Anterior cingulate cortex (tissue), 58 donors: ENCODE measurements at regions not wholly inside any gene's neighbourhood (a gene's known extent, or its start where the extent isn't known, plus 50 kb on each side); places are given as distances from the start of the nearest gene placed in this dataset.

Experiments used
- DNase-seq, 58 donors: peaks; one replicate each; lab custom pipeline; 2025; lab: John Stamatoyannopoulos, UW

DNA sequence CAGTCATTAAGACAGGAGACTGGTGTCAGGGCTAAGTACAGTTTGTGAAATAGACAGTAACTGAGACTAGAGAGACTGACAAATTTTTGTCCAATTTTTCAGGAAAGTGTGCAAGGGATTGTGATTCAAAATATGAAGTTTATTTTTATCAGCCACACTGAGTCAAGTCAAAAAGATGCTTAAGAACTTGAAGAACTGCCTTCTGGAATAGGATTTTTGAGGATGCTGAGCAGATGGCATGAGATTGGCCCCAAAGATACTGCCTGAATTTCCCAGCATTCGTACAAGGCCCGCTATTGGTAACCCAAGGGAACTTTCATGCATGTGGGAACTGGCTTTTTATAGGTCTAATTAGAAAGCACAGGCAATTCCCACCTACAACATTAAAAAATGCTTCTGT lies 610.0 kb downstream of the LMO4 start:
- DNase-seq = peak in 3 of 58 donors; percentile 5 to 20 (median 10)

DNA sequence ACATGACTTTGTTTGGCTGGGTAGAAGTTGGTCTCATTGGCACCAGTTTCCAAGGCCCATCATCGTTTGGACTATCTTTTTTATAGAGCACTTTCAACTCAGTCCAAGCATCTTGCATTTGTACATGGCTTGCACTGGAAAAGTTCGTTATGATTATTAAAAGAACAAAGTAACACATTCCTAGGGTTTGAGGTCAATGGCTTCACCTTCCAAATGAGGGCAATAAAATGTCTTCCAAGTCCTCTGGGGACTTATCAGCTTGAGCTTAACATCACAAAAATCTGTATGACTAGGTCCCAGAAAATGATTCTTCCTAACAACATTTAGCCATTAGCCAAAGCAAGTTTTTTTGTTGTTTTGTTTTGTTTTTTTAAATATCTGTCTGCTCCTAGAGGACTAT lies 610.8 kb downstream of the LMO4 start:
- DNase-seq = no peak

DNA sequence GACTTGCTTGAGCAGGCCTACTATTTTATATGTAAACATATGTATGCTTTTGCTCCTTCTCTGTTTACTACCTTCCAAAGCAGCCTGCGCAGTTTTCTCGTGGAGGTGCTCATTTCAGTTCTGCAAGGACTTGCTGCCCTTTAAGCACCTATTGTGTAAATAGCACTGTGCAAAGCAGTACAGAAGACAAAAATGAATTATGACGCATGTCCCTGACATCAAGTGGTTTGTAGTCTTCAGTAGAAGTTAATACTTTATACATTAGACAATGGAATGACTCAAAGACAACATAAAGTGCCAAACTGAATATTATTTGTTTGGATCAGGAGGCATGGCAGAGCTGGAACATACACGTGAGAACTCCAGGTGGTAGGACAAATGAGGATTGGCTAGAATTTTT lies 611.7 kb downstream of the LMO4 start:
- no peak for DNase-seq

DNA sequence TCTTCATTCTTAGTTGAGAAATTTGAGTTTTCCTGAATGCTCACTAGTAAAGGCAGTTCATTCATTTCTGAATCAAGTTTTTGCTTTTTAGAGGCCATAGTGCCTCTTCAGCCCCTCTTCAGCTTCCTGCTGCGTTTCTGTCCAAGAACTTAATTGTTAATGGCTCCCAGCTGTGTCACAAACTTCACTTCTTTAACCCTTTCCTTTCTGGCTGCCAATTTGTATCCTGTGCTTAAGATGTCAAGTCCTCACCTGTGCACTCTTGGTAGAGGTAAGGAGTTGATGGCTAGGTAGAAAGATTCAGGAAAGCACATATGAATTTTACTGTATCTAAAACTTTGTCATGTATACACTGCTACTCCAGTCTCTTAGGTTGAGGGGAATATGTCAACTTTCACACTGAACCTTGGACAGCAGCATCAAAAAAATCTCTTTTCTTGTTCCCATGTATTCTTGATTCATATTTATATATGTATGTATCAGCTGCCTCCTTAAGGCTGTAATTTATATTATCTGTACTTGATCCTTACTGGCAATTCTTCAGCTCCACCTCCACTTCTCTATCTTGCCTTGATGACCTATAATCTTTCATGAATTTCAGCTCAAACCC lies 612.8 kb downstream of the LMO4 start:
- no peak for DNase-seq

DNA sequence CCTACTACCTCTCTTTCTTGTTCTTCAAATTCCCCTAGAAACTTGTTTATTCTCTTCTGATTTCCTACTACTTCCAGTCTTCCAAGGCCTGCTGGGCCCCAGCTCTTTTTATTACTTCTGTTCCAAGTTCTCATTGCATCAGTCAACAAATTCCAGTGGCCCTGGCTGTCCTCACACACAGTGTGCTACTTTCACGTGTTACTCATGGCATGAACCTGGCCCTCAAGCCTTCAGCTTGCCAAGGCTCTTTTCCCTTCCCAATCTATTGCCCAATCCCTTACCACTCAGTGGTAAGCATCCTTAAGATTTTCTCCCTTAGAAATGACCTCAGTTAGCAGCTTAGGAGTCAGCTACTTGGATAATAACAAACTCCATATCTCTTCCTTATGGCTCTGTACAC lies 613.5 kb downstream of the LMO4 start:
- peak in 1 of 58 donors; percentile 24 for DNase-seq

DNA sequence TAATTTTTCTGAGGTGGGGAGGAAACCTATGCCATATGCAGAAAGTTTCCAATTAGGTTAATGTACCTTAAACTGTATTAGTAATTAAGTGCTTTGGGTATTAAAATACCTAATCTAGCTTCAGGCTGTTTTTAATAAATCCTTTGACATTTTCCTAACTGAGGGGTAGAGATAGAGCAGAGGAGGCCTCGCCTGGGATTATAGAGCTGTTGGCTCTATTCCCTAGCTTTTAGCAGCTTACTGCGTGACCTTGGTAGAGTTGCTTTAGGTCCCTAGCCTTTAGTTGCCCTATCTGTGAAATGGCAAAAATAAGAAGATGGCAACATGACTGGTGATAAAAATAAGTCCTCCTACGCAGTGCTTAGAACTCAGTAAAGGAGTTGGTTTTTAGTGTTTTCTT lies 621.0 kb downstream of the LMO4 start:
- no peak for DNase-seq

DNA sequence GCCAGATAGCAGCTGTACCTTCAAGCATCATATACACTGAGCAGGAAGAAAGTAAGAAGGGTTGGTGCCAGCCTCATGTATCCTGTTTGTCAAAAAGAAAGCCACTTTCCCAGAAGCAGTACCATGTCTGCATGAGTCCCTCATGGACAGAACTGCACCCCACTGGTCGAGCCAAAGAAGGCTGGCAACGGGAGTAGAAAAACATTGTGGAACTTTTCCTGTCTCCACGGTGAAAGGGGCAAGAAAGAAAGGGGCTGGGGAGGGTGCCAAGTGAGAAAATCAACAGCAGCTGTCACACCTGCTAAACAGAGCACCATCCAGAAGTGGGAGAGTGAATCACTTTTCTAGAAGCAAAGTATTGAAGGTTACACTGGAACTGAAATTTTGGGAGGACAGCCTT lies 621.7 kb downstream of the LMO4 start:
- DNase-seq = peak in 9 of 58 donors; percentile 6 to 31 (median 22)

DNA sequence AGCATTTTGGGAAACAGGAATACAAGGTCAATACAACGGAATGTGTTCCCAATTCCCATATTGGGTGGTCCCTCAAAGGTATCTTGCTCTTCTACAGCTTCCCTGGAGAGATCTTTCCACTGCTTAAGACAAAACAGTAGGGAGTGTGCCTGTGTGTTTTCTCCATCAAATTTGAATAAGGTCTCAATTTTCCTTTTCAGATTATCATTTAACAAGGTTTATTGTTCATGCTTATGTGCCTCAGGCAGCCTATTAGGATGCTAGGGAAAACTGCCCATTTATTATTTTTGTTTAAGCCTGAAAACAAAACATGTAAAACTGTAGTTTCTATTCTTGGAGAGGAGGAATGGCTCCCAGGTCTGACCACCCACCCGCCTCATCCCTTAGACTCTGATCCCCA lies 622.7 kb downstream of the LMO4 start:
- DNase-seq = no peak

DNA sequence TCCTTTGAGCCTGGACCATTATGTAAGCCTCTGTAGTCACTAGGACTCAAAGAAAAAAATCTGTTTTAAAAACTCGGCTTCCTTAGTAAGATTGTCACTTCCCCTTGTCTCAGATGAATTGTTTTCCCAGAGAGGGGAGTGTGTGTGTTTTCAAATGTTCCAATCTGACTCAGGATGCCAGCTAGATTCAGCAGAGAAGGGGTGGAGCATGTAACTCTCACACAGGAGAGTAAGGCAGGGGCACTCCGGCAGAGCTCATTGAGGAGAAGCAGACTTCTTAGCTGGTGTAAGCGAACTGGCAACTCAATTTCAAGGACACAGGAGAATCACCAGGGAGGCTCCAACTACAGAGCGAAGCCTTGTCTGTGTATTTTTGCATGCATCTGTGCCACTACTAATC lies 623.2 kb downstream of the LMO4 start:
- peak in 6 of 58 donors; percentile 5 to 25 (median 17) for DNase-seq

DNA sequence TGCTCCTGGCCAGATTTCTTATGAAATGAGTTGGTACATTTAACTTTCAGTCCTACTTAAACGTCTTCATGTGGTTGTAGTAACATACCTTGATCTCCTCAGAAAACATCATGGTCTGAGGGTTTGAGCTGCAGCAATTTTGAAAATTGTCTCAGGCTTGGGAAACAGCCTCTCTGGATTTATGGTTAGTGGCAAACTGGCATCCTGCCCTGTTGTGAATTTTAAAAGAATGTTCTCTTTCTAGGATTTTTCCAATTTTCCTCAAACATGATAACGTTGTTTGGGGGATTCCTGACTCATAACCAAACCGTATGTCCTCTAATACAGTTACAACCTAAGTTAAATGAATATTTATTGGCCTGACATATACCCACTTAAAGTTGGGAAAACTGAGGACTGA lies 624.4 kb downstream of the LMO4 start:
- no peak for DNase-seq

DNA sequence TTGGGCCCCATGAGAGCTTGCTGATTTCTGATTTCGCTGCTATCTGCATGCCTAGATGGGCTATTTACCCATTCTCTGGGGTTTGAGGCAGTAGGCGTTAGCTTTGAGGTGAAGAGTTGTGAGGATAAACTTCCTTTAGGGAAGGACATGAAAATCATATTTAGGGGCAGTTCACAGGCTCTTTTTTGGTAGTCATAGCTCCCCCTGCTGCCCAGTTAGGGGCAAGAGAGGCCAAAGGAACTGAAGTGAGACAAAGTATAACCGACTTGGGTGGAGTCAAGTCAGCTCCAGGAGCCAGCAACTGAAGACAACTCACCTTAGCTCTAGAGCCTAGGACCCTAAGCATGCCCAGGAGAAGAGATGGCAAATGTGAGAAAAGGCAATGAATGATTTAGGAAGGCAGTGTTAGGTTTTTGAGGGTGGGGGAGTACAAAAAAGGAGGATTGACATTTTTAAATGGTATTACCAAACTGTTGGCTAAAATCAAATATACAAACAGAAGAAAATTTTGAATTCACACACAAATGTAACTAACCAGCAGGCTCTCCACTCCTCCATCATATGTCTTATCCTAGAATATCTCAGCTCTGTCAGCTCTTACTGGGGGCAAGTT lies 625.2 kb downstream of the LMO4 start:
- peak in 34 of 58 donors; percentile 3 to 62 (median 20) for DNase-seq

DNA sequence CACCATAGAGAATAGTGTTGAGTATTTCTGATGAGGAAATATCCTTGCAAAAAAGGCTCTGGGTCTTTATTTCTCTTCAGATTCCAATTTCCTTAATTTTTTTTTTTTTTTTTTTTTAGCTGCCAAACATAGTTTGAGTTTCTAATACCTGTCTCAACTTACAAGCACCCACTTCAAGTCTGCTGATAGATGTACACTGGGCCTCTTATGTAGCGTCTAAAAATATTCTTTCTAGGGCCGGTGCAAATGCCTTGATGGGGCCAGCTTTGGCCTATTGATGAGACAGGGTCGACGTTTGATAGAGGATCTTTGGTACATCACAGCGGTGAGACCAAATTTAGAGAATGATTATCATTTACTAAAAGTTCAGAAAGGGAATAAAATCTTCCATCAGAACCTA lies 626.4 kb downstream of the LMO4 start:
- DNase-seq = no peak

DNA sequence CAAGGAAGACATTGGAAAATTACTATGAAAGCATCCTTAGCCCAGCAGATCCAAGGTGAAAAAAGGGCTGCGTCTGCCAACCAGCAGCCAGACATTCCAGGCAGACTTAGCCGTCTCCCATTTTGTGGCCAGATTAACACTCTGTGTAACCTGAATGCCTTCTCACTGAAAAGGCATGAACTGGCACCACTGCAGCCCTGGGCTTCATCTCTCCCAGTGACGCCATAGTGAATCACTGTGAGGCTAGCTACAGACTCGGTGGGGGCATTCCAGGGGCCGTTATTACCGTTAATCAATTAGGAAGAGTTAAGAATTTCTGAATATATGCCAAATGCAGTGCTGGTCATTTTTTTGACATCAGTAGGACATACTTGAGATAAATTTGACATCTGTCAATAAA lies 627.4 kb downstream of the LMO4 start:
- DNase-seq = peak in 6 of 58 donors; percentile 2 to 38 (median 9)

DNA sequence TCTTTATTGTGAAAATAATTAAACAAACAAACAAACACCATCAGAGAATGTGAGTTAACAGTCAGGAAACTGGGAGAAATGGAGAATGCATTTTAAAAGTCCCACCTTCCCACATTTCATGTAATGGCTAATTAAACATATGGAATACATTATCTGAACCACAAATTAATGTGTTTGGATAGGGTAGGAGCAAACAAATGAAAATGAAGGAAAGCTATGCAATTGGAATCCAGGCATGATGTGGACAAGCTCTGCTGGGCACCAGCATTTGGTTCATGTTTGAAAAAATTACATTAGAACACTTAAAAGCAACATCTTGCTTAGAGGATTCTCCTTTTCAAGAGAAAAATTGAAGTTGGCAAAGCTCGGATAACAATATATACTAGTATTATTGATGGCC lies 628.1 kb downstream of the LMO4 start:
- no peak for DNase-seq

DNA sequence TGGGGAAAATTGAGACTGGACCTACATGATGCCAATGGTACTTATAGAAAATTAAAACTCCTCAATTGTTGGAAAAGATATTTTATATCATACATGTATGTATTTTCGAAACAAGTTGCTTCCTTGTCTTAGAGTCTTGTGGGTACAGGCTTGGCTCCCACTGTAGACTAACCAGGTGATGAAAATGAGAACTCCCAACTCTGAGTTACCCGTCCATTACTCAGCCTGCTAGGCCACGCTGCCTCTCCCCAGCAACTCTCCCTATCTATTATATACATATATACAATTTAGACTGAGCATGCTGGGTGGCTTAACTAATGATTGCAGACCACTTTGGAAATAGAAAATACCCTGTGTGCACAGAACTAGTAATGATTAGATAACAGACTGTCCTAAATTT lies 628.7 kb downstream of the LMO4 start:
- DNase-seq = no peak

DNA sequence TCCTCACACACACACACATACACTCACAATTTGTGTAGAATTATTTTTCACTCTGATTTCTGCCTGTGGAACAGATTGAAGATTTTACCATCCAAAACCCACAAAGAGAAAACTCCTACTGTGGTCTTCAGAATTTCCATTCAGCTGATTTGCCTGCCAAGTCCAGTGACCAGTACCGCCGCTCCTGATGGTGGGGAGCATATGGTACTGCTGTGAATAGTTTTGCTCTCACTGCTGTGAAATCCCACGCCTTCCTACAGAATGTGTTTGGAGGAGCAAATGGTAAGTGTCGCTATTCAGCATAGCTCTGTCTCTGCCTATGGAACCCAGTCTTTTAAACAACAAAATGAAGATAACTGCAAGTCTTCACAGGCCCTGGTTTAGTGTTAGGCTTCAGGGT lies 629.5 kb downstream of the LMO4 start:
- peak in 24 of 58 donors; percentile 7 to 75 (median 28) for DNase-seq

DNA sequence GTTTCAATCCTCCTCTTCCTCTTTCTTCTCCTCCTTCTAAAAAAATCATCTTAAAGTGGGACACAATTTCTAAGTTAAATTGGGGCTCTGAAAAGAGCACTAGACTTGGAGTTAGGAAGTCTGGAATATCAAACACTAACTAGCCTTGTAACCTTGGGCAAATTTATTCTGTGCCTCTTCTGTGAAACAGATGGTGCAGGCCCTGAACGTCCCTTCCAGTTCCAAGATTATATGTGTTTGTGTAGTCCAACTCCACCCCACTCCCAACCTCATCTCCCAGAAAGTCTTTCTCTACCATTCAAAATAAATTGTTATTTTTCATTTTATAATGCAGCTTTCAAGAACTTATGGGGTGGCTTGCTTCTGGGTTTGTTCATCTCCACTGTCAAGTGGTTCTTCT lies 630.0 kb downstream of the LMO4 start:
- no peak for DNase-seq

DNA sequence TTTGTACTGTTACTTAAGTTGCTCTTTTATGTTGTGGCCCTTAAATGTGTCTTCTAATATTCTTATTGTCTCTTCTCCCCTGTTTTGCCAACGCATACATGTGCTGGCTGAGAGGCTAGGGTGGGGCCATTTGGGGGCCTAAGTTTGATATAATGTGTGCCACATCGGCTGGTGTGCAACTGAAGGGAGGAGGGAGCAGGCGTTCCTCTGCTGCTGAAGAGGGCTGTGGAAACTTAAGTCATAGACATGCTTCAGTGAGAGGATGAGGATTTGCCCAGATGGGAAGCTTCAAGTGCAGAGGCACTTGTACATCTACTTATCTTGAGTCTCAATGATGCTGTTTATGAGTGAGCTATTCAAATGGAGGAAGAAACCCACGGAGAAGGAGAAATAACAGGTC lies 630.6 kb downstream of the LMO4 start:
- peak in 1 of 58 donors; percentile 13 for DNase-seq

DNA sequence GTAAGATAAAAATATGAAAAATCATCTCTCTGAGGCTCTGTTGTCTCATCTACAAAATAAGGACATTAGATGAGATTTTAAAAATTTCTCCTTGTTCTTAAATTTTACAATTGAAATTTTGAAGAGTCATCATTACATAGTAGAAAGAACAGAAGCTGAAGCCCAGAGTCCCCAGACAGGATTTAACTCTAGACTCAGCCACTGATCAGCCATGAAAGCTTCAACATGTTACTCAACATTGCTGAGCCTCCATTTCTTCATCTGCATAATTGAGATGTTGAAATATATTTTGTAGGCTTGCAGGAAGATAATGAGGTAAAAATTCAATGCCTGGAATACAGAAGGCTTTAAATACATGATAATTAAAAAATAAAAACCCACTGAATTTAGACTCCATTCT lies 633.3 kb downstream of the LMO4 start:
- DNase-seq = no peak

DNA sequence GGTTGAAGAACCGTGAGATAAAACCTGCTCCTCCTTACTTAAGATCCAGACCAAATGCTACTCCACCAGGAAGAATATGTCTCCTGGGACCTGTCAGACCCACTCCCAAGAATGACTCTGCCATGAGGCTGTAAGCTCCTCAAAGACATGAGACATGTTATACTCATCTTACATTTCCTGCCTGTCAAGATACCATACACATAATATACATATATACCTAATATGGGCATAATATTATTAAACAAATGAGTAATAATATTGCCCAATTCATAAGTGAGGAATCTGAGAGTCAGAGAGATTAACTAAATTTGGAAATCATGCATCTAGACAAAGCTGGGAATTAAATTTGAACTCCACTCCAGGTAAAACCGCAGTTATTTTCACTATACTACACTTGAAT lies 634.9 kb downstream of the LMO4 start:
- no peak for DNase-seq

DNA sequence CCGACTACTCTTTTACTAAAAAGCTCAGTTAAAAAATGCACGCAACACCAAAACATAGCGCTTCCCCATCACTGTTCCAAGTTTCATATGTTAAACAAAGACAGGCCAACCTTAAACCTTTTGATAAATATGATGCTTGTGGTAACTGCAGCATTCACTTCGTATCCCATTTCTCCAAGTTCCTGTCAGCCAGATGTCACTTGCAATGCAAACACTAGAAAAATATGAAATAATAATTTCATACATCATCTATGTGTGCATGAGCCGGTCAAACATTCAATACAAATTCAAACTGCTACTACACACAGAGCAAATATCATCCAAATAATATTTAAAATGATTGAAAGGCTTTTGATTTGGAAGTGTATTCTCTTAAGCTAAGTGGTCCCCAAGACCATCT lies 636.5 kb downstream of the LMO4 start:
- DNase-seq = no peak

DNA sequence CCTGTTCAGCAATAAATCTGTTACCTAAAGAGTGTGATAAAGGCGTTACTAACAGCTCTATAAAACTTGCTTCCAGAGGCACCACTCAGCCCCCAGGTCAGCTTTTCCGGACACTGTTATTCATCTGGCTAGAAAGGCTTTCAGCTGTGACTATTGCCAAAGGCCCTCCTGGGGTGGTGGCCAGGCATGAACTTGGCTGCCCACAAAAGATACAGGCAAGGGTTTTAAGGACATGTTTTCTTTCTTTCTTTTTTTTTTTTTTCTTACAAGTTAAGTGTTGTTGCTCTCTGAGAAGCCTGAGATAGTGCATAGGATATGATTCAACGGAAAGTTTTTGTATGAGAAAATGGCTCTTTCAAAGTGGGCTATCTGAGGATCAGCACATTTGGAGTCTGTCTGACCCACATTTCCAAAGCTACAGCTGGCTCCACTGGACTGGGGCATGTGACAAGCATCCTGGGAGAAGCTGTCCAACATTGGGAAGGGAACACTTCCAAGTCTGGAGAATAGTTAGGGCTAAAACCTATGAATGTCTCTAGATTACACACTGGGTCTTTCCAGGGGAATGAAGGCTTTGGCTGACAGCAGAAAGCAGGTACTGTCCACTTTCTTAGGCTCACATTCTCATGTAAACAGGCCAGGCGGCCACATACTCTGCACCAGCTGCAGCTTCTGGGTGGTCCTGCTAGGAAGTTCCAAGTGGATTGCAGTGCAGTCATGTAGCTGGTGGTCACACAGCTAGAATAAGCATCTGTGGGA lies 639.7 kb downstream of the LMO4 start:
- peak in 18 of 58 donors; percentile 3 to 60 (median 22) for DNase-seq
